Heart left ventricle (tissue), 16 donors: ENCODE measurements at regions not wholly inside any gene's neighbourhood (a gene's known extent, or its start where the extent isn't known, plus 50 kb on each side); places are given as distances from the start of the nearest gene placed in this dataset.

Experiments used
- ATAC-seq, 4 donors: fragments of 200-7000 bp; cut with Tn5 transposase; one replicate each; pipeline ENCODE4 v1.9.1; 2020 to 2022; ENCODE audit warnings: moderate library complexity in 4 of 4, mild to moderate bottlenecking in 3 of 4, moderate number of reproducible peaks in 1 of 4
- DNase-seq, 5 donors: peaks; one replicate each; pipeline ENCODE4 v3.0.0-alpha.2; 2020
- H3K27ac ChIP-seq, 12 donors: fragments of 200-600 bp; sonication (generic) in 4 of 12; one replicate each; pipeline versions ENCODE4 v1.5.0 to v1.8.0; 2016 to 2022; ENCODE audit warnings: mild to moderate bottlenecking in 2 of 12
- H3K27me3 ChIP-seq, 9 donors: fragments of 200-600 bp; sonication (generic) in 2 of 9; one replicate each; pipeline versions ENCODE4 v1.5.1 to v1.8.0; 2016 to 2022; ENCODE audit warnings: mild to moderate bottlenecking in 3 of 9
- H3K36me3 ChIP-seq, 9 donors: fragments of 200-600 bp; sonication (generic) in 2 of 9; one replicate each; pipeline versions ENCODE4 v1.5.0 to v1.8.0; 2018 to 2022; ENCODE audit warnings: mild to moderate bottlenecking in 2 of 9
- H3K4me1 ChIP-seq, 12 donors: fragments of 200-600 bp; sonication (generic) in 4 of 12; one replicate each; pipeline versions ENCODE4 v1.5.0 to v1.8.0; 2016 to 2022; ENCODE audit warnings: mild to moderate bottlenecking in 3 of 12
- H3K4me3 ChIP-seq, 12 donors: fragments of 200-600 bp; sonication (generic) in 4 of 12; one replicate each; pipeline versions ENCODE4 v1.5.0 to v1.8.0; 2017 to 2022; ENCODE audit warnings: mild to moderate bottlenecking in 9 of 12, moderate library complexity in 4 of 12
- H3K9me3 ChIP-seq, 12 donors: fragments of 200-600 bp; sonication (generic) in 4 of 12; one replicate each; pipeline versions ENCODE4 v1.5.0 to v1.8.0; 2016 to 2022; ENCODE audit warnings: mild to moderate bottlenecking in 1 of 12
- POLR2A ChIP-seq, 2 donors: fragments of 450-650 bp; IDR thresholded peaks; one replicate each; pipeline ENCODE4 v1.6.1; 2017; ENCODE audit warnings: antibody characterized with exemption in 2 of 2, mild to moderate bottlenecking in 2 of 2, moderate library complexity in 2 of 2
- whole genome bisulfite sequencing, 4 donors: extraction: QIAGEN DNeasy Blood & Tissue Kit in 2 of 4; methylation state at CpG; one replicate each; pipeline versions ENCODE4 v1.1.5 to v1.1.7; 2013 to 2018; 5-methylcytosine and 5-hydroxymethylcytosine counted together
- intact Hi-C, 10 donors: fragments of 100-400 bp; cut with DNase I; formaldehyde crosslinking; loops; one replicate each; pipeline versions ENCODE4 v1.11.1 to v1.14.2; 2022
- TF ChIP-seq, protein P1 (sequence below), 12 donors: fragments of 200-600 bp; sonication (generic) in 4 of 12; IDR thresholded peaks; one replicate each; pipeline versions ENCODE4 v1.5.0 to v1.8.0; 2018 to 2022; ENCODE audit warnings: antibody characterized with exemption in 12 of 12, mild to moderate bottlenecking in 5 of 12
- donor health status: ischemic (EF 13 %, LVEDD 7.1; RV severe dilation, severe dysfunction).
- donor health status: healthy with polysubstance abuse.
- donor health status: DM: no; HTN: yes; CAD: no.
- donor health status: DM: no; HTN: no; CAD: no.
- donor health status: ischemic (EF 25% LVEDD 6.9; RV normal size, moderate dysfunction).
- donor health status: ischemic (EF 25% LVEDD 5.7; RV mildly dilated, moderate dysfunction).
- donor health status: healthy.
- donor health status: DM: yes; HTN: yes; CAD: no.
- donor health status: ischemic (EF 35%, LVEDD 5.7; RV mildly dilated, moderate dysfunction).
- donor health status: nonischemic (EF 11% LVEDD 7.7; RV severe dilation, severe dysfunction).
- donor health status: DM: yes; HTN: yes; CAD: no.
- donor health status: PGD.
- donor health status: ischemic (EF 29% LVEDD 5.4; RV normal size, mild dysfunction).
- donor health status: nonischemic (EF 23%, LVEDD 6.1; RV moderate dilation, normal function).

DNA sequence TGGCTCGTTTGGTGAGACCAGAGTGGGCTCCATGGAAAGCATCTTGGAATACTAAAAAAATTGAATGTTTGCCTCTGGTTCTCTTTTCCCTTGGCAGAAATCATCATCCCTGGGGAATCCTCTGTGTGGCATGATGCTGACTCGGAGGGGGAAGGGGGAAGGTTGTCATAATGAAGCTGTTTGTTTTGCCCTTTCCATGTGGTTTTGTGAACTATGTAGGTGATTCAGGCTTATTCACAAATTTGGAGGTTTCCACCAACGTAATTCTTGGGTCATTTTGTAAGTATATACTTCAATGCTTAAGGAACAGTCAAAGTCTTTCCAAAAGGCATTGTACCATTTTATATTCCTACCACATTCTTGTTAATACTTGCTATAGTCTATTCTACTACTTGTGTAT, 754.0 kb upstream of the FAT3 start:
- TF ChIP-seq POLR2A (IDR thresholded peaks at IDR 0.05), result no peak
- TF ChIP-seq, protein P1, sequence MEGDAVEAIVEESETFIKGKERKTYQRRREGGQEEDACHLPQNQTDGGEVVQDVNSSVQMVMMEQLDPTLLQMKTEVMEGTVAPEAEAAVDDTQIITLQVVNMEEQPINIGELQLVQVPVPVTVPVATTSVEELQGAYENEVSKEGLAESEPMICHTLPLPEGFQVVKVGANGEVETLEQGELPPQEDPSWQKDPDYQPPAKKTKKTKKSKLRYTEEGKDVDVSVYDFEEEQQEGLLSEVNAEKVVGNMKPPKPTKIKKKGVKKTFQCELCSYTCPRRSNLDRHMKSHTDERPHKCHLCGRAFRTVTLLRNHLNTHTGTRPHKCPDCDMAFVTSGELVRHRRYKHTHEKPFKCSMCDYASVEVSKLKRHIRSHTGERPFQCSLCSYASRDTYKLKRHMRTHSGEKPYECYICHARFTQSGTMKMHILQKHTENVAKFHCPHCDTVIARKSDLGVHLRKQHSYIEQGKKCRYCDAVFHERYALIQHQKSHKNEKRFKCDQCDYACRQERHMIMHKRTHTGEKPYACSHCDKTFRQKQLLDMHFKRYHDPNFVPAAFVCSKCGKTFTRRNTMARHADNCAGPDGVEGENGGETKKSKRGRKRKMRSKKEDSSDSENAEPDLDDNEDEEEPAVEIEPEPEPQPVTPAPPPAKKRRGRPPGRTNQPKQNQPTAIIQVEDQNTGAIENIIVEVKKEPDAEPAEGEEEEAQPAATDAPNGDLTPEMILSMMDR (IDR thresholded peaks at IDR 0.05), result no peak
- 59 to 72% (median 64%) methylated on average over 3 of the region's 3 CpGs for WGBS, 4 donors
- DNase-seq (no peak), ATAC-seq (no peak)
- Histone ChIP-seq H3K4me1 (no peaks in the 10 kb centered on the region), H3K9me3 (peaks cover 0 to 13% (median 0%) of the 10 kb centered on the region in 12 donors), H3K4me3 (no peak overlapping the region), H3K27me3 (no peaks in the 10 kb centered on the region), H3K36me3 (no peaks in the 10 kb centered on the region), H3K27ac (no peak overlapping the region)
- intact Hi-C loops, result no loop called here

DNA sequence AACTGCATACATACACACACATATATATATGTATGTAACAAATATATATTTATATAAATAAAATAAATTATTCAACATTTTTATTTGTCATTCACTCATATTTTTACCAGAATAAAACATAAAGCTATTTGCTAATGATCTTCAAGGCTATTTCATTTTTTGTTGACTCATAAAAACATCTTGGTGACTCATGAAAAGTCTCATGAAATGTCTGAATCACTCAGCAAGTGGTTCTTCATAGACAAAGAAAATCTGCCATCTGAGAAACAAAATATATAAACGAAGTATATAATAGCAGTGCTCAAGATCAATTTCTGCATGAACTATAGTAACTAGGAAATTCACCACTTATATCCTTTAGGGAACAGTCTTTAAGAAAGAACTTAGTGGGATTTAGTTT, 764.8 kb upstream of the FAT3 start:
- H3K4me1 ChIP-seq, result no peaks in the 10 kb centered on the region
- H3K4me3 ChIP-seq, result no peak overlapping the region
- H3K36me3 ChIP-seq, result no peaks in the 10 kb centered on the region
- no peaks in the 10 kb centered on the region for H3K9me3 ChIP-seq
- TF ChIP-seq, protein P1 (IDR thresholded peaks at IDR 0.05), result no peak
- TF ChIP-seq POLR2A (IDR thresholded peaks at IDR 0.05), result no peak
- H3K27me3 ChIP-seq, result no peaks in the 10 kb centered on the region
- no peak for DNase-seq
- intact Hi-C loops, result no loop called here
- 68 to 73% (median 72%) methylated on average over 1 of the region's 1 CpG for WGBS, 4 donors
- H3K27ac ChIP-seq, result no peak overlapping the region
- no peak for ATAC-seq

DNA sequence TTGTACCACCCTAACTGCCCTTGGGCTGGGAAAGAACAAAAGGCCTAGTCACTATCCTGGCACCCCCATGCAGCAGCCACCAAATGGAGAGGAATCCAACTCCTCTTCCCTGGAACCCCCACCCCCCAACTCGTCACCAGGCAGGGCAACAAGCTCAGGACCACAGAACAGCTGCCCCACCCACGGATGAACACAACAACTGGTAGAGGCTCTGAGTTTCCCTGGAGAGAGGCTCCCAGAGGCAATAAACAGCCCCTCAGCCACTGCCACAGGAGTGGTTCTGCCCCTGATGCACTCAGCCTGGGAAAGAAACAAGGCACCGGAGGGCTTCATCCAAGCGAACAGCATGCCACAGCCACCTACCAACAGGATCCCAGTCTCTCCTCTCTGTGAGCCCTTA, 778.4 kb upstream of the FAT3 start:
- 77 to 95% (median 82%) methylated on average over 4 of the region's 4 CpGs for WGBS, 4 donors
- no peaks in the 10 kb centered on the region for H3K27me3 ChIP-seq

DNA sequence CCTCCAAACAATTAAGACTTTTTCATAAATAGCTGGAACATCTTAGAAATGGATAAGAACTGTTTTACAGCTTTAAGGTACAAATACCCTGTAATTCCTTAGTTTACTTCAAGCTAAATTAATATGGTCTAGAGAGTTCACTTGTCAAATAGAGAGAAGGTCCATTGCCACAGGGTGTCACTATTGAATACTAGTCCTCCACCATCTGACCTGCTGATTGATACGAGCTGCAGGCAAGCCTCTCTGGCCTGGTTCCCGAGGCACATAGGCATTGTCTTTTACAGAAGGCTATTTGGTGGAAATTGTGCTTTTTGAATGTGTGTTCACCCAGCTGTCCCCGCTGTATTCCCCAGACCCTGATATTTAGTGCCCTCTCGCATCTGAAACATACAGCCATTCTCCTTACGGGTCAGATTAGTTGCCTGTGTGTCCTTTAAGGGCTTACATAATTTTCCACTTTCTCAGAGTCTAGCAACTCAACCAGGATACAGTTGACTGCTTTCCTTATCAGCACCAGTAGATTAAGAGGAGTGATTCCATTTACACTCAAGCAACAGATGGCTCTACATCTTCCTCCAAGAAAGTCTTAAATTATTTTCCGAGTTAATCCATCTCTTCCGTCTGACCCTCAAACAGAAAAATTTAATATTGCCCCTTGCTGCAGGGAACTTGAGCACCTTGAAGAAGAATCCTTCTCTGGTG, 788.8 kb upstream of the FAT3 start:
- Histone ChIP-seq H3K4me1 (no peaks in the 10 kb centered on the region), H3K4me3 (no peak overlapping the region), H3K36me3 (no peaks in the 10 kb centered on the region), H3K27ac (no peak overlapping the region), H3K9me3 (peaks cover 0 to 11% (median 0%) of the 10 kb centered on the region in 12 donors), H3K27me3 (no peaks in the 10 kb centered on the region)
- 48 to 57% (median 51%) methylated on average over 7 of the region's 7 CpGs for whole genome bisulfite sequencing, 4 donors
- DNase-seq (no peak), ATAC-seq (no peak)
- TF ChIP-seq, protein P1 (IDR thresholded peaks at IDR 0.05), result peak in 1 of 12 donors; percentile 10
- TF ChIP-seq POLR2A (IDR thresholded peaks at IDR 0.05), result no peak
- intact Hi-C loops, result no loop called here

More for the DNA sequence above, 778.4 kb upstream of the FAT3 start:
- intact Hi-C loops, result no loop called here
- Histone ChIP-seq H3K36me3 (no peaks in the 10 kb centered on the region), H3K4me3 (no peak overlapping the region), H3K9me3 (no peaks in the 10 kb centered on the region), H3K27ac (no peak overlapping the region), H3K4me1 (no peaks in the 10 kb centered on the region)
- TF ChIP-seq, protein P1 (IDR thresholded peaks at IDR 0.05), result no peak
- TF ChIP-seq POLR2A (IDR thresholded peaks at IDR 0.05), result no peak
- ATAC-seq, result no peak
- DNase-seq, result peak in 1 of 5 donors; percentile 49
